ENCODE measurements at regions not wholly inside any gene's neighbourhood (a gene's known extent, or its start where the extent isn't known, plus 50 kb on each side); places are given as distances from the start of the nearest gene placed in this dataset.

GRCh38 chr6:96276305-96276704 is 245.3 kb upstream of the UFL1 start:
- H3K4me2 ChIP-seq (ENCODE audit: low read length): no peak overlapping the region
- H3K4me3 ChIP-seq (ENCODE audit: low read depth, low read length): no peak overlapping the region
- no peak overlapping the region for H2AFZ ChIP-seq
- no peaks in the 10 kb centered on the region for H3K4me1 ChIP-seq
- no peak overlapping the region for H3K9ac ChIP-seq
- no peaks in the 10 kb centered on the region for H3K9me3 ChIP-seq (ENCODE audit: control insufficient read depth, low read length)
- no peak overlapping the region for H3K27ac ChIP-seq
- no peaks in the 10 kb centered on the region for H3K27me3 ChIP-seq (ENCODE audit: control insufficient read depth, insufficient read depth, low read length)
- H3K79me2 ChIP-seq: no peaks in the 10 kb centered on the region
- no peak for TF ChIP-seq CTCF (IDR thresholded peaks at IDR 0.05)
- no peaks in the 10 kb centered on the region for H3K36me3 ChIP-seq (ENCODE audit: control insufficient read depth, insufficient read depth, low read length)

GRCh38 chr6:96276856-96277255 is 244.8 kb upstream of the UFL1 start:
- H3K4me1 ChIP-seq: no peaks in the 10 kb centered on the region
- no peak overlapping the region for H3K9ac ChIP-seq
- no peaks in the 10 kb centered on the region for H3K9me3 ChIP-seq (ENCODE audit: control insufficient read depth, low read length)
- H2AFZ ChIP-seq: no peak overlapping the region
- H3K27ac ChIP-seq: no peak overlapping the region
- no peaks in the 10 kb centered on the region for H3K27me3 ChIP-seq (ENCODE audit: control insufficient read depth, insufficient read depth, low read length)
- H3K4me2 ChIP-seq (ENCODE audit: low read length): no peak overlapping the region
- no peak for TF ChIP-seq CTCF (IDR thresholded peaks at IDR 0.05)
- H3K79me2 ChIP-seq: no peaks in the 10 kb centered on the region
- no peaks in the 10 kb centered on the region for H3K36me3 ChIP-seq (ENCODE audit: control insufficient read depth, insufficient read depth, low read length)
- no peak overlapping the region for H3K4me3 ChIP-seq (ENCODE audit: low read depth, low read length)

GRCh38 chr6:96279084-96279483 is 242.5 kb upstream of the UFL1 start:
- Histone ChIP-seq H3K27ac (no peak overlapping the region), H2AFZ (no peak overlapping the region), H3K9me3 (ENCODE audit: control insufficient read depth, low read length) (no peaks in the 10 kb centered on the region), H3K4me3 (ENCODE audit: low read depth, low read length) (no peak overlapping the region), H3K4me2 (ENCODE audit: low read length) (no peak overlapping the region), H3K4me1 (no peaks in the 10 kb centered on the region), H3K9ac (no peak overlapping the region), H3K27me3 (ENCODE audit: control insufficient read depth, insufficient read depth, low read length) (no peaks in the 10 kb centered on the region), H3K79me2 (no peaks in the 10 kb centered on the region), H3K36me3 (ENCODE audit: control insufficient read depth, insufficient read depth, low read length) (no peaks in the 10 kb centered on the region)
- TF ChIP-seq CTCF (IDR thresholded peaks at IDR 0.05): no peak

GRCh38 chr6:96286503-96286902 is 235.1 kb upstream of the UFL1 start:
- Histone ChIP-seq H3K79me2 (no peaks in the 10 kb centered on the region), H3K27ac (no peak overlapping the region), H3K9ac (no peak overlapping the region), H2AFZ (no peak overlapping the region), H3K4me1 (no peaks in the 10 kb centered on the region), H3K4me3 (ENCODE audit: low read depth, low read length) (no peak overlapping the region), H3K36me3 (ENCODE audit: control insufficient read depth, insufficient read depth, low read length) (no peaks in the 10 kb centered on the region), H3K27me3 (ENCODE audit: control insufficient read depth, insufficient read depth, low read length) (no peaks in the 10 kb centered on the region), H3K9me3 (ENCODE audit: control insufficient read depth, low read length) (no peaks in the 10 kb centered on the region), H3K4me2 (ENCODE audit: low read length) (no peak overlapping the region)
- no peak for TF ChIP-seq CTCF (IDR thresholded peaks at IDR 0.05)

GRCh38 chr6:96299525-96299924 is 222.1 kb upstream of the UFL1 start:
- Histone ChIP-seq H3K36me3 (ENCODE audit: control insufficient read depth, insufficient read depth, low read length) (no peaks in the 10 kb centered on the region), H3K4me2 (ENCODE audit: low read length) (no peak overlapping the region), H3K9ac (no peak overlapping the region), H3K27ac (no peak overlapping the region), H3K4me1 (no peaks in the 10 kb centered on the region), H2AFZ (no peak overlapping the region), H3K27me3 (ENCODE audit: control insufficient read depth, insufficient read depth, low read length) (no peaks in the 10 kb centered on the region), H3K9me3 (ENCODE audit: control insufficient read depth, low read length) (no peaks in the 10 kb centered on the region), H3K4me3 (ENCODE audit: low read depth, low read length) (no peak overlapping the region), H3K79me2 (no peaks in the 10 kb centered on the region)
- TF ChIP-seq CTCF (IDR thresholded peaks at IDR 0.05): no peak
